H1 (cell line): ENCODE measurements at regions not wholly inside any gene's neighbourhood (a gene's known extent, or its start where the extent isn't known, plus 50 kb on each side); places are given as distances from the start of the nearest gene placed in this dataset.

ENCODE experiments used
- CTCF ChIA-PET: fragments of 300-600 bp; sonication (Branson Sonifier 250); formaldehyde crosslinking; loops from one replicate; lab custom pipeline; 2021; ENCODE audit not compliant: partially characterized antibody; lab: Charles Lee
- POLR2A ChIA-PET: fragments of 300-600 bp; sonication (Branson Sonifier 250); formaldehyde crosslinking; loops from one replicate; lab custom pipeline; 2021; ENCODE audit warnings: inconsistent platforms; ENCODE audit not compliant: partially characterized antibody; lab: Charles Lee
- DNase-seq, 2 experiments: peaks; one replicate each; pipeline versions ENCODE4 v3.0.0 to v3.0.0-alpha.2; 2010 to 2022; ENCODE audit warnings: low spot score in 2 of 2, low read depth in 1 of 2, mixed read lengths in 1 of 2
- FAIRE-seq: peaks from 2 replicates; lab custom pipeline; 2011; peaks lifted over from hg19 to GRCh38; lab: Jason Lieb, UNC
- H2AFZ ChIP-seq: 2 replicates; pipeline ENCODE4 v1.8.1; 2012; ENCODE audit warnings: low read length, inconsistent platforms
- H2AK5ac ChIP-seq: 2 replicates; pipeline ENCODE4 v1.6.1; 2013; ENCODE audit warnings: low read depth, low read length
- H2BK120ac ChIP-seq: replicated peaks from 2 replicates; pipeline ENCODE3; 2013; ENCODE audit warnings: low read depth, low read length, inconsistent platforms
- H2BK12ac ChIP-seq: 2 replicates; pipeline ENCODE4 v1.6.1; 2013; ENCODE audit warnings: low read depth, low read length
- H2BK15ac ChIP-seq: 2 replicates; pipeline ENCODE4 v1.6.1; 2013; ENCODE audit warnings: low read length
- H2BK20ac ChIP-seq: 2 replicates; pipeline ENCODE4 v1.6.1; 2013; ENCODE audit warnings: low read length
- H2BK5ac ChIP-seq: 2 replicates; pipeline ENCODE4 v1.6.1; 2013; ENCODE audit warnings: low read depth, low read length
- H3K14ac ChIP-seq: 2 replicates; pipeline ENCODE4 v1.6.1; 2013; ENCODE audit warnings: inconsistent platforms; ENCODE audit not compliant: insufficient read length
- H3K18ac ChIP-seq: 2 replicates; pipeline ENCODE4 v1.6.1; 2013; ENCODE audit warnings: low read length; ENCODE audit errors: extremely low read depth
- H3K23ac ChIP-seq: 2 replicates; pipeline ENCODE4 v1.6.1; 2013; ENCODE audit warnings: inconsistent platforms; ENCODE audit not compliant: insufficient read length
- H3K23me2 ChIP-seq: 2 replicates; pipeline ENCODE4 v1.6.1; 2013; ENCODE audit warnings: low read depth, low read length
- H3K27ac ChIP-seq: 2 replicates; pipeline ENCODE4 v1.6.1; 2011; ENCODE audit warnings: low read depth, low read length, inconsistent platforms
- H3K27me3 ChIP-seq, 4 experiments: replicated peaks in 1 of 4; 1 replicate in 1 of 4; 2 replicates in 3 of 4; pipeline versions ENCODE4 v1.6.1 to v1.8.1; 2011 to 2013; ENCODE audit warnings: low read length in 3 of 4, mild to moderate bottlenecking in 3 of 4, inconsistent platforms in 2 of 4, mixed read lengths in 2 of 4, moderate library complexity in 1 of 4; ENCODE audit not compliant: control insufficient read depth in 3 of 4, insufficient read depth in 3 of 4; ENCODE audit errors: extremely low read depth in 1 of 4
- H3K36me3 ChIP-seq, 4 experiments: 2 replicates each; pipeline versions ENCODE4 v1.6.1 to v1.8.1; 2011 to 2013; ENCODE audit warnings: mild to moderate bottlenecking in 4 of 4, low read length in 3 of 4, moderate library complexity in 2 of 4, control low read depth in 1 of 4, inconsistent platforms in 1 of 4; ENCODE audit not compliant: insufficient read depth in 4 of 4, control insufficient read depth in 2 of 4
- H3K4ac ChIP-seq: replicated peaks from 2 replicates; pipeline ENCODE3; 2013; ENCODE audit warnings: low read length, low read depth, mixed read lengths, inconsistent platforms; ENCODE audit not compliant: insufficient read length
- H3K4me1 ChIP-seq, 4 experiments: replicated peaks in 1 of 4; 1 replicate in 1 of 4; 2 replicates in 3 of 4; pipeline versions ENCODE4 v1.6.1 to v1.8.1; 2011 to 2013; ENCODE audit warnings: low read length in 3 of 4, inconsistent platforms in 2 of 4, mixed read lengths in 1 of 4; ENCODE audit not compliant: insufficient read depth in 4 of 4, control insufficient read depth in 3 of 4
- H3K4me2 ChIP-seq, 2 experiments: 2 replicates each; pipeline versions ENCODE4 v1.6.1 to v1.8.1; 2011 to 2013; ENCODE audit warnings: low read depth in 2 of 2, low read length in 2 of 2, control low read depth in 1 of 2, inconsistent platforms in 1 of 2, mild to moderate bottlenecking in 1 of 2; ENCODE audit not compliant: insufficient read depth in 1 of 2
- H3K4me3 ChIP-seq, 4 experiments: fragments of 200-600, 300-600 bp in 1 of 4; sonication (generic), shearing (Covaris generic), sonication (Bioruptor Twin) in 1 of 4; 2 replicates each; pipeline versions ENCODE4 v1.5.1 to v1.8.1; 2011 to 2016; ENCODE audit warnings: low read length in 4 of 4, low read depth in 3 of 4, control low read depth in 2 of 4, inconsistent platforms in 2 of 4, mild to moderate bottlenecking in 2 of 4, mixed read lengths in 1 of 4, moderate library complexity in 1 of 4; ENCODE audit not compliant: insufficient read depth in 2 of 4; ENCODE audit errors: extremely low read depth in 1 of 4
- H3K56ac ChIP-seq: replicated peaks from 2 replicates; pipeline ENCODE3; 2013; ENCODE audit warnings: low read depth, mild to moderate bottlenecking, mixed read lengths, low read length, inconsistent platforms; ENCODE audit not compliant: insufficient read length
- H3K79me1 ChIP-seq: 2 replicates; pipeline ENCODE4 v1.6.1; 2013; ENCODE audit warnings: low read depth, low read length, control low read depth
- H3K79me2 ChIP-seq, 2 experiments: 2 replicates each; pipeline versions ENCODE4 v1.6.1 to v1.8.1; 2012 to 2013; ENCODE audit warnings: low read length in 2 of 2, mild to moderate bottlenecking in 2 of 2, inconsistent platforms in 1 of 2; ENCODE audit not compliant: insufficient read depth in 2 of 2, control insufficient read depth in 1 of 2
- H3K9ac ChIP-seq, 4 experiments: replicated peaks in 1 of 4; 1 replicate in 1 of 4; 2 replicates in 3 of 4; pipeline versions ENCODE4 v1.6.1 to v1.8.1; 2011 to 2013; ENCODE audit warnings: low read depth in 3 of 4, low read length in 3 of 4, control low read depth in 2 of 4, mild to moderate bottlenecking in 2 of 4, moderate library complexity in 2 of 4, inconsistent platforms in 1 of 4; ENCODE audit errors: extremely low read depth in 1 of 4
- H3K9me3 ChIP-seq, 2 experiments: 2 replicates each; pipeline versions ENCODE4 v1.6.1 to v1.8.1; 2012 to 2013; ENCODE audit warnings: mild to moderate bottlenecking in 2 of 2, moderate library complexity in 2 of 2, control low read depth in 1 of 2, inconsistent platforms in 1 of 2, low read depth in 1 of 2, low read length in 1 of 2, mixed read lengths in 1 of 2; ENCODE audit not compliant: insufficient read depth in 2 of 2
- H4K20me1 ChIP-seq, 2 experiments: replicated peaks in 1 of 2; 2 replicates each; pipeline versions ENCODE3 to v1.8.1; 2011 to 2013; ENCODE audit warnings: inconsistent platforms in 2 of 2, low read length in 2 of 2, mild to moderate bottlenecking in 1 of 2; ENCODE audit not compliant: insufficient read depth in 2 of 2, control insufficient read depth in 1 of 2
- H4K5ac ChIP-seq: 2 replicates; pipeline ENCODE4 v1.6.1; 2013; ENCODE audit warnings: low read length, low read depth, mixed read lengths, inconsistent platforms; ENCODE audit not compliant: insufficient read length
- H4K8ac ChIP-seq: 2 replicates; pipeline ENCODE4 v1.8.0; 2013; ENCODE audit warnings: mild to moderate bottlenecking, moderate library complexity, low read length, inconsistent platforms; ENCODE audit not compliant: insufficient read depth; ENCODE audit errors: extremely low read depth
- H4K91ac ChIP-seq: replicated peaks from 2 replicates; pipeline ENCODE3; 2013; ENCODE audit warnings: low read length, mixed read lengths, inconsistent platforms; ENCODE audit not compliant: insufficient read length
- ATF2 ChIP-seq: IDR thresholded peaks from 2 replicates; pipeline ENCODE4 v1.6.1; 2012; ENCODE audit warnings: low read length, inconsistent platforms
- BRCA1 ChIP-seq: IDR thresholded peaks from 2 replicates; pipeline ENCODE4 v1.6.1; 2012; ENCODE audit warnings: low read depth, low read length, improper control_type of control experiment
- CEBPB ChIP-seq: IDR thresholded peaks from 2 replicates; pipeline ENCODE4 v1.6.1; 2012; ENCODE audit warnings: low read depth, low read length
- EP300 ChIP-seq, 2 experiments: IDR thresholded peaks; 1 replicate in 1 of 2; 2 replicates in 1 of 2; pipeline ENCODE4 v1.6.1; 2011 to 2012; ENCODE audit warnings: low read depth in 2 of 2, low read length in 2 of 2, mild to moderate bottlenecking in 2 of 2, borderline replicate concordance in 1 of 2, inconsistent platforms in 1 of 2, moderate library complexity in 1 of 2
- FOSL1 ChIP-seq: IDR thresholded peaks from 2 replicates; pipeline ENCODE4 v1.6.1; 2011; ENCODE audit warnings: mild to moderate bottlenecking, low read depth, low read length, moderate library complexity; ENCODE audit not compliant: insufficient read depth
- RNF2 ChIP-seq: fragments of 200-900, 300-1000 bp; sonication (generic); IDR thresholded peaks from 2 replicates; pipeline ENCODE4 v1.7.1; 2016; ENCODE audit warnings: borderline replicate concordance, low read depth, mild to moderate bottlenecking, antibody characterized with exemption, low read length; ENCODE audit not compliant: poor library complexity, severe bottlenecking; ENCODE audit errors: missing control alignments
- SP1 ChIP-seq: IDR thresholded peaks from 2 replicates; pipeline ENCODE4 v1.6.1; 2011; ENCODE audit warnings: low read depth, low read length
- TEAD4 ChIP-seq: IDR thresholded peaks from 2 replicates; pipeline ENCODE4 v1.6.1; 2012; ENCODE audit warnings: low read depth, low read length, inconsistent platforms, mixed read lengths

DNA sequence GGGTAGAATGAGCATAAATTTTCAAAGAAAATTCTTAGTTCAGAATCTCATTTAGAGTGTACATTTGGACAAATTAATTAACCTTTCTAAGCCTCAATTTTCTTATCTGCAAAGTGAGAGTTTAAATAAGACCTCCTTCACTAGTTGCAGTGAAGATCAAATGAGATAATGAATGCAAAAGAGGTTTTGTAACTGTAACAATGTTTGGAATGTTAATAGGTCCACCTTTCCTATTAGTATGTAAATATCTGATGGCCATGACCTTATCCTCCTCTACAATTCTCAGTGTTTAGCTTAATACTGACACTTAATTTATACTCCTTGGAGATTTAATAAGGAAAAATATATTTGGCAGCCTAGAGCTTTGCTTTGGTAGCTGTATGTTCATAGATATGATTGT, 138.8 kb downstream of the GABRG1 start:
- Histone ChIP-seq H4K20me1 (no peaks in the 10 kb centered on the region), H2BK15ac (no peak overlapping the region), H4K5ac (no peak overlapping the region), H3K79me1 (no peaks in the 10 kb centered on the region), H2BK12ac (no peak overlapping the region; the same call in 1 of the 2 replicates), H3K4me1 (peaks cover 2 to 6% (median 3%) of the 10 kb centered on the region in 4 experiments; a peak in 5 of 7 replicates), H3K56ac (no peak overlapping the region), H3K23me2 (no peaks in the 10 kb centered on the region), H3K36me3 (no peaks in the 10 kb centered on the region), H3K4me3 (peak overlapping the region in 1 of 4 experiments; percentile 36; a peak in 1 of 8 replicates), H2BK20ac (no peak overlapping the region), H3K23ac (no peak overlapping the region), H4K91ac (no peak overlapping the region), H3K18ac (no peak overlapping the region), H4K8ac (no peak overlapping the region), H3K14ac (no peak overlapping the region), H3K4ac (no peak overlapping the region), H2BK5ac (no peak overlapping the region), H3K9ac (no peak overlapping the region), H3K27me3 (no peaks in the 10 kb centered on the region), H2AFZ (no peak overlapping the region), H3K79me2 (no peaks in the 10 kb centered on the region), H3K27ac (no peak overlapping the region), H2AK5ac (no peak overlapping the region), H2BK120ac (no peak overlapping the region), H3K9me3 (no peaks in the 10 kb centered on the region), H3K4me2 (peak overlapping the region; percentile 22 to 28; a peak in 3 of 4 replicates)
- DNase-seq (no peak), FAIRE-seq (no peak)
- POLR2A ChIA-PET = interaction anchor here (0.7 kb wide), 1 partner anchor 10 kb away, joined by 3 read pairs; no protein-coding TSS in a partner anchor
- CTCF ChIA-PET = interaction anchor here (0.8 to 1.6 kb wide), 2 partner anchors 12 to 42 kb away, joined by 3 to 4 read pairs; no protein-coding TSS in a partner anchor
- TF ChIP-seq CEBPB = 0 out of 2 replicates have a peak, but pooled peaks have one; percentile 8
- TF ChIP-seq SP1 = peak; percentile 72
- TF ChIP-seq RNF2 = no peak
- no peak for TF ChIP-seq FOSL1
- TF ChIP-seq BRCA1 = no peak
- peak in 1 of 2 experiments; percentile 54; a peak in 1 of 3 replicates for TF ChIP-seq EP300 (IDR thresholded peaks at IDR 0.05; ENCODE audit: borderline replicate concordance in 1 of 2, low read depth in 2 of 2, low read length in 2 of 2)
- TF ChIP-seq ATF2 = no peak
- TF ChIP-seq TEAD4 = peak; percentile 88
